KMS-11 (cell line): ENCODE measurements at regions not wholly inside any gene's neighbourhood (a gene's known extent, or its start where the extent isn't known, plus 50 kb on each side); places are given as distances from the start of the nearest gene placed in this dataset.

Source experiments
- H2AFZ ChIP-seq: fragments of 200-600 bp; sonication (generic); 2 replicates; pipeline ENCODE4 v1.6.1; 2016; ENCODE audit warnings: antibody characterized with exemption, mixed run types, low read depth
- H3K27ac ChIP-seq: fragments of 200-600 bp; sonication (generic); 2 replicates; pipeline ENCODE4 v1.6.1; 2016; ENCODE audit warnings: mild to moderate bottlenecking, mixed run types
- H3K27me3 ChIP-seq: fragments of 200-600 bp; sonication (generic); 2 replicates; pipeline ENCODE4 v1.6.1; 2017; ENCODE audit warnings: mild to moderate bottlenecking, low read depth, mixed run types, moderate library complexity; ENCODE audit not compliant: insufficient read depth
- H3K36me3 ChIP-seq: fragments of 200-600 bp; sonication (generic); 2 replicates; pipeline ENCODE4 v1.6.1; 2017; ENCODE audit warnings: mild to moderate bottlenecking, mixed run types; ENCODE audit not compliant: insufficient read depth
- H3K4me1 ChIP-seq: fragments of 200-600 bp; sonication (generic); 2 replicates; pipeline ENCODE4 v1.6.1; 2016; ENCODE audit warnings: mild to moderate bottlenecking, low read depth, mixed run types; ENCODE audit not compliant: poor library complexity, severe bottlenecking
- H3K4me2 ChIP-seq: fragments of 200-600 bp; sonication (generic); 2 replicates; pipeline ENCODE4 v1.7.0; 2016; ENCODE audit warnings: mild to moderate bottlenecking, mixed run types
- H3K4me3 ChIP-seq: fragments of 200-600 bp; sonication (generic); IDR thresholded peaks from 2 replicates; pipeline ENCODE4 v1.6.1; 2017; ENCODE audit warnings: low read depth, low read length, mixed read lengths; ENCODE audit not compliant: insufficient read depth
- H3K79me2 ChIP-seq: fragments of 200-600 bp; sonication (generic); 2 replicates; pipeline ENCODE4 v1.6.1; 2016; ENCODE audit warnings: low read depth, mixed run types; ENCODE audit not compliant: insufficient read depth
- H3K9ac ChIP-seq: fragments of 200-600 bp; sonication (generic); 2 replicates; pipeline ENCODE4 v1.6.1; 2016; ENCODE audit warnings: mild to moderate bottlenecking, mixed run types
- H4K20me1 ChIP-seq: fragments of 200-600 bp; sonication (generic); 2 replicates; pipeline ENCODE4 v1.6.1; 2016; ENCODE audit warnings: mild to moderate bottlenecking, mixed run types; ENCODE audit not compliant: insufficient read depth
- CTCF ChIP-seq: fragments of 200-600 bp; sonication (generic); conservative IDR thresholded peaks from 2 replicates; pipeline ENCODE4 v1.6.1; 2017; ENCODE audit warnings: low read depth, mild to moderate bottlenecking, antibody characterized with exemption, low read length, moderate library complexity, mixed read lengths

- no peaks in the 10 kb centered on the region for H3K36me3 ChIP-seq
- H3K9ac ChIP-seq: no peak overlapping the region
- TF ChIP-seq CTCF: no peak
- H3K4me3 ChIP-seq: no peak overlapping the region
- H3K4me2 ChIP-seq: no peak overlapping the region
- H3K4me1 ChIP-seq: no peaks in the 10 kb centered on the region
- H3K27ac ChIP-seq: no peak overlapping the region
- no peaks in the 10 kb centered on the region for H3K27me3 ChIP-seq
- no peaks in the 10 kb centered on the region for H3K79me2 ChIP-seq
- H4K20me1 ChIP-seq: no peaks in the 10 kb centered on the region
- H2AFZ ChIP-seq: no peak overlapping the region
These were observed 79.3 kb upstream of the ASAP2 start for GRCh38 chr2:9127316-9127715.

GRCh38 chr2:9126540-9126939, 80.1 kb upstream of the ASAP2 start:
- no peak overlapping the region for H3K4me2 ChIP-seq
- H3K36me3 ChIP-seq: no peaks in the 10 kb centered on the region
- no peak for TF ChIP-seq CTCF

GRCh38 chr2:9124231-9124741, 82.3 kb upstream of the ASAP2 start:
- H3K79me2 ChIP-seq: no peaks in the 10 kb centered on the region
- H3K36me3 ChIP-seq: no peaks in the 10 kb centered on the region
- TF ChIP-seq CTCF: no peak
- no peaks in the 10 kb centered on the region for H4K20me1 ChIP-seq
- H3K4me3 ChIP-seq: no peak overlapping the region
- H2AFZ ChIP-seq: no peak overlapping the region
- no peak overlapping the region for H3K9ac ChIP-seq
- no peak overlapping the region for H3K27ac ChIP-seq
- H3K4me2 ChIP-seq: no peak overlapping the region
- no peaks in the 10 kb centered on the region for H3K4me1 ChIP-seq
- H3K27me3 ChIP-seq: no peaks in the 10 kb centered on the region

More at GRCh38 chr2:9126540-9126939, 80.1 kb upstream of the ASAP2 start:
- Histone ChIP-seq H3K4me3 (no peak overlapping the region), H2AFZ (no peak overlapping the region), H3K4me1 (no peaks in the 10 kb centered on the region), H3K27me3 (no peaks in the 10 kb centered on the region), H3K79me2 (no peaks in the 10 kb centered on the region), H3K27ac (no peak overlapping the region), H4K20me1 (no peaks in the 10 kb centered on the region), H3K9ac (no peak overlapping the region)

- H4K20me1 ChIP-seq: no peaks in the 10 kb centered on the region
- H3K4me2 ChIP-seq: no peak overlapping the region
- no peak overlapping the region for H2AFZ ChIP-seq
- no peak overlapping the region for H3K9ac ChIP-seq
- no peak overlapping the region for H3K27ac ChIP-seq
- no peaks in the 10 kb centered on the region for H3K4me1 ChIP-seq
- no peaks in the 10 kb centered on the region for H3K36me3 ChIP-seq
- H3K27me3 ChIP-seq: no peaks in the 10 kb centered on the region
- no peak overlapping the region for H3K4me3 ChIP-seq
- no peak for TF ChIP-seq CTCF
- H3K79me2 ChIP-seq: no peaks in the 10 kb centered on the region
These were observed 83.5 kb upstream of the ASAP2 start for GRCh38 chr2:9123069-9123468.

- H3K4me2 ChIP-seq: no peak overlapping the region
- no peaks in the 10 kb centered on the region for H4K20me1 ChIP-seq
- no peaks in the 10 kb centered on the region for H3K36me3 ChIP-seq
- no peak overlapping the region for H3K27ac ChIP-seq
- no peaks in the 10 kb centered on the region for H3K27me3 ChIP-seq
- TF ChIP-seq CTCF: no peak
- no peak overlapping the region for H3K4me3 ChIP-seq
- no peaks in the 10 kb centered on the region for H3K79me2 ChIP-seq
- no peak overlapping the region for H3K9ac ChIP-seq
- no peaks in the 10 kb centered on the region for H3K4me1 ChIP-seq
- no peak overlapping the region for H2AFZ ChIP-seq
These were observed 84.2 kb upstream of the ASAP2 start for GRCh38 chr2:9122367-9122766.
